ENCODE measurements at regions not wholly inside any gene's neighbourhood (a gene's known extent, or its start where the extent isn't known, plus 50 kb on each side); places are given as distances from the start of the nearest gene placed in this dataset.

- Histone ChIP-seq H3K9me3 (no peaks in the 10 kb centered on the region), H3K4me3 (no peak overlapping the region), H3K27me3 (no peaks in the 10 kb centered on the region), H3K27ac (no peak overlapping the region), H3K36me3 (no peaks in the 10 kb centered on the region), H3K4me1 (no peaks in the 10 kb centered on the region)
- DNase-seq (ENCODE audit: low spot score in 2 of 2): no peak
- TF ChIP-seq CTCF (IDR thresholded peaks at IDR 0.05): no peak
- no peak for TF ChIP-seq POLR2A (IDR thresholded peaks at IDR 0.05)
- no peak for TF ChIP-seq POLR2AphosphoS5 (IDR thresholded peaks at IDR 0.05)
- intact Hi-C loops (cut with DNase I; ENCODE audit: low total_unique reads): no loop called here
These were observed 207.0 kb downstream of the MYRFL start for GRCh38 chr12:70032076-70032475.

- Histone ChIP-seq H3K27ac (no peak overlapping the region), H3K36me3 (no peaks in the 10 kb centered on the region), H3K4me3 (no peak overlapping the region), H3K27me3 (no peaks in the 10 kb centered on the region), H3K9me3 (no peaks in the 10 kb centered on the region), H3K4me1 (no peaks in the 10 kb centered on the region)
- TF ChIP-seq CTCF (IDR thresholded peaks at IDR 0.05) (no peak), POLR2AphosphoS5 (IDR thresholded peaks at IDR 0.05) (no peak), POLR2A (IDR thresholded peaks at IDR 0.05) (no peak)
- intact Hi-C loops (cut with DNase I; ENCODE audit: low total_unique reads): no loop called here
- DNase-seq (ENCODE audit: low spot score in 2 of 2): no peak
These were observed 208.3 kb downstream of the MYRFL start for GRCh38 chr12:70033310-70033709.

- no peaks in the 10 kb centered on the region for H3K36me3 ChIP-seq
- intact Hi-C loops (cut with DNase I; ENCODE audit: low total_unique reads): no loop called here
- H3K27me3 ChIP-seq: no peaks in the 10 kb centered on the region
- no peak overlapping the region for H3K4me3 ChIP-seq
- no peaks in the 10 kb centered on the region for H3K4me1 ChIP-seq
- H3K27ac ChIP-seq: no peak overlapping the region
- no peak for DNase-seq (ENCODE audit: low spot score in 2 of 2)
- no peaks in the 10 kb centered on the region for H3K9me3 ChIP-seq
- TF ChIP-seq POLR2A (IDR thresholded peaks at IDR 0.05) (no peak), CTCF (IDR thresholded peaks at IDR 0.05) (no peak), POLR2AphosphoS5 (IDR thresholded peaks at IDR 0.05) (no peak)
These were observed 203.1 kb upstream of the CNOT2 start for GRCh38 chr12:70040141-70040540.

GRCh38 chr12:70042675-70043074 lies 200.6 kb upstream of the CNOT2 start:
- no peaks in the 10 kb centered on the region for H3K4me1 ChIP-seq
- TF ChIP-seq POLR2A (IDR thresholded peaks at IDR 0.05) (no peak), CTCF (IDR thresholded peaks at IDR 0.05) (no peak), POLR2AphosphoS5 (IDR thresholded peaks at IDR 0.05) (no peak)
- intact Hi-C loops (cut with DNase I; ENCODE audit: low total_unique reads): no loop called here
- no peaks in the 10 kb centered on the region for H3K9me3 ChIP-seq
- H3K4me3 ChIP-seq: no peak overlapping the region
- no peak overlapping the region for H3K27ac ChIP-seq
- no peak for DNase-seq (ENCODE audit: low spot score in 2 of 2)
- H3K27me3 ChIP-seq: no peaks in the 10 kb centered on the region
- H3K36me3 ChIP-seq: no peaks in the 10 kb centered on the region

GRCh38 chr12:70043490-70044138 lies 199.6 kb upstream of the CNOT2 start:
- no peaks in the 10 kb centered on the region for H3K9me3 ChIP-seq

More at GRCh38 chr12:70043490-70044138, 199.6 kb upstream of the CNOT2 start:
- DNase-seq (ENCODE audit: low spot score in 2 of 2): no peak
- Histone ChIP-seq H3K27ac (no peak overlapping the region), H3K36me3 (no peaks in the 10 kb centered on the region), H3K4me1 (no peaks in the 10 kb centered on the region), H3K4me3 (no peak overlapping the region), H3K27me3 (no peaks in the 10 kb centered on the region)
- TF ChIP-seq CTCF (IDR thresholded peaks at IDR 0.05) (no peak), POLR2A (IDR thresholded peaks at IDR 0.05) (no peak), POLR2AphosphoS5 (IDR thresholded peaks at IDR 0.05) (no peak)
- intact Hi-C loops (cut with DNase I; ENCODE audit: low total_unique reads): no loop called here

Data from breast epithelium (tissue), 4 donors.